ENCODE measurements at regions not wholly inside any gene's neighbourhood (a gene's known extent, or its start where the extent isn't known, plus 50 kb on each side); places are given as distances from the start of the nearest gene placed in this dataset.

DNA sequence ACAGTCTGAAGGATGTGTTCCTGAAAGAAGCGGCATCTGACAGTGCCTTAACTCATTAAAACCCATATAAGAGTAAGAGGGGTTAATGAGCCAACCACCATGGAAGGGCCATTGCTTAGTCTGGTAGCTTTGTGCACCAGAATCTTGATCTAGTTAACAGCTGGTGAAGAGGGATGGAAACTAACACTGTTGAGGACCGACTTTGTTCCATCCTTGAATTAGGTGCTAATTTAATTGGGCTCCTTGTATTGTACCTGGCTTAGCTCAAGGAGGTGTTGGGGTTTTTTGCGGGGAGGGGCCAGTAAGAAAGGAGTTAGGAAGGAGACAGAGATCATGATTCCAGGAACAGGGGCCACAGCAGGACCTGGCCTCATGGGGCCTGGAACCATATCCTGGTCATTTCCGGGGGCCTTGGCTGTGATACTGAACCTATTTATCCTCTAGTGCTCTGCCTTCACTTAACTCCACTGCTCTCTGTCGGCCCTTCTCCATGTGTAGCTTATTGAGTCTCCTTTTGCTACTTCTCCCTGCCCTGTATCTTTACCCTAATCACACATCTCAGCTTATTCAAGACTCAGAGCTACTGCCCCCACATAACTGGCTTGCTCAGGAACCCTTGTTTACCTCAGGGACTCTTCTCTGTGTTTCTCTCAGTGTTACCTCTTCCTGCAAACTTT lies 93.0 kb downstream of the RPL22L1 start (continued):
- TF ChIP-seq, protein P1, sequence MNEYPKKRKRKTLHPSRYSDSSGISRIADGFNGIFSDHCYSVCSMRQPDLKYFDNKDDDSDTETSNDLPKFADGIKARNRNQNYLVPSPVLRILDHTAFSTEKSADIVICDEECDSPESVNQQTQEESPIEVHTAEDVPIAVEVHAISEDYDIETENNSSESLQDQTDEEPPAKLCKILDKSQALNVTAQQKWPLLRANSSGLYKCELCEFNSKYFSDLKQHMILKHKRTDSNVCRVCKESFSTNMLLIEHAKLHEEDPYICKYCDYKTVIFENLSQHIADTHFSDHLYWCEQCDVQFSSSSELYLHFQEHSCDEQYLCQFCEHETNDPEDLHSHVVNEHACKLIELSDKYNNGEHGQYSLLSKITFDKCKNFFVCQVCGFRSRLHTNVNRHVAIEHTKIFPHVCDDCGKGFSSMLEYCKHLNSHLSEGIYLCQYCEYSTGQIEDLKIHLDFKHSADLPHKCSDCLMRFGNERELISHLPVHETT (CRISPR knock-in tag; conservative IDR thresholded peaks at IDR 0.05 in 1 of 2, IDR thresholded peaks at IDR 0.05 in 1 of 2) = peak in 1 of 2 experiments; percentile 65; a peak in 1 of 4 replicates
- TF ChIP-seq E2F3 (CRISPR knock-in tag; IDR thresholded peaks at IDR 0.05) = 0 out of 2 replicates have a peak, but pooled peaks have one; percentile 20
- no peak for TF ChIP-seq CTCF (IDR thresholded peaks at IDR 0.05 in 2 of 3, conservative IDR thresholded peaks at IDR 0.05 in 1 of 3; ENCODE audit: insufficient read depth in 2 of 3, low read depth in 1 of 3, low read length in 3 of 3)
- TF ChIP-seq KLF6 (CRISPR knock-in tag; IDR thresholded peaks at IDR 0.05; ENCODE audit: borderline replicate concordance) = peak; percentile 84

Data from K562 (cell line).